ENCODE measurements at regions not wholly inside any gene's neighbourhood (a gene's known extent, or its start where the extent isn't known, plus 50 kb on each side); places are given as distances from the start of the nearest gene placed in this dataset.

- DNase-seq (ENCODE audit: low spot score), result no peak
These were observed 1445.6 kb downstream of the TBC1D22A start for GRCh38 chr22:48207919-48208535.

GRCh38 chr22:48205790-48206189 lies 1443.3 kb downstream of the TBC1D22A start:
- DNase-seq (ENCODE audit: low spot score), result no peak

GRCh38 chr22:48205161-48205560 lies 1442.7 kb downstream of the TBC1D22A start:
- DNase-seq (ENCODE audit: low spot score), result no peak

- DNase-seq (ENCODE audit: low spot score), result no peak
These were observed 1441.8 kb downstream of the TBC1D22A start for GRCh38 chr22:48204296-48204695.

GRCh38 chr22:48199667-48200066 lies 1437.2 kb downstream of the TBC1D22A start:
- DNase-seq (ENCODE audit: low spot score), result no peak

- no peak for DNase-seq (ENCODE audit: low spot score)
These were observed 1436.3 kb downstream of the TBC1D22A start for GRCh38 chr22:48198489-48199459.

- no peak for DNase-seq (ENCODE audit: low spot score)
These were observed 1434.8 kb downstream of the TBC1D22A start for GRCh38 chr22:48197189-48197690.

GRCh38 chr22:48192920-48193319 lies 1430.5 kb downstream of the TBC1D22A start:
- no peak for DNase-seq (ENCODE audit: low spot score)

GRCh38 chr22:48192071-48192470 lies 1429.6 kb downstream of the TBC1D22A start:
- no peak for DNase-seq (ENCODE audit: low spot score)

GRCh38 chr22:48188231-48188721 lies 1425.8 kb downstream of the TBC1D22A start:
- DNase-seq (ENCODE audit: low spot score), result no peak

- DNase-seq (ENCODE audit: low spot score), result no peak
These were observed 1424.9 kb downstream of the TBC1D22A start for GRCh38 chr22:48187356-48187755.

- no peak for DNase-seq (ENCODE audit: low spot score)
These were observed 1423.8 kb downstream of the TBC1D22A start for GRCh38 chr22:48186146-48186790.

GRCh38 chr22:48185071-48186055 lies 1422.9 kb downstream of the TBC1D22A start:
- no peak for DNase-seq (ENCODE audit: low spot score)

- DNase-seq (ENCODE audit: low spot score), result no peak
These were observed 1420.7 kb downstream of the TBC1D22A start for GRCh38 chr22:48182846-48183805.

- no peak for DNase-seq (ENCODE audit: low spot score)
These were observed 1419.6 kb downstream of the TBC1D22A start for GRCh38 chr22:48182031-48182430.

- peak; percentile 15 for DNase-seq (ENCODE audit: low spot score)
These were observed 1419.0 kb downstream of the TBC1D22A start for GRCh38 chr22:48181263-48181955.

- no peak for DNase-seq (ENCODE audit: low spot score)
These were observed 1418.2 kb downstream of the TBC1D22A start for GRCh38 chr22:48180631-48181030.

GRCh38 chr22:48179571-48180546 lies 1417.4 kb downstream of the TBC1D22A start:
- peak; percentile 18 for DNase-seq (ENCODE audit: low spot score)
